PC-9 (cell line): ENCODE measurements at regions not wholly inside any gene's neighbourhood (a gene's known extent, or its start where the extent isn't known, plus 50 kb on each side); places are given as distances from the start of the nearest gene placed in this dataset.

Experiments
- EZH2 ChIP-seq: fragments of 200-600 bp; sonication (generic); IDR thresholded peaks from 2 replicates; pipeline ENCODE4 v1.8.0; 2017; ENCODE audit warnings: antibody characterized with exemption, low read depth
- TF ChIP-seq, protein P1 (sequence below): fragments of 200-600 bp; sonication (generic); conservative IDR thresholded peaks from 2 replicates; pipeline ENCODE4 v1.6.1; 2017; ENCODE audit warnings: mixed run types, antibody characterized with exemption, mild to moderate bottlenecking, moderate library complexity

DNA sequence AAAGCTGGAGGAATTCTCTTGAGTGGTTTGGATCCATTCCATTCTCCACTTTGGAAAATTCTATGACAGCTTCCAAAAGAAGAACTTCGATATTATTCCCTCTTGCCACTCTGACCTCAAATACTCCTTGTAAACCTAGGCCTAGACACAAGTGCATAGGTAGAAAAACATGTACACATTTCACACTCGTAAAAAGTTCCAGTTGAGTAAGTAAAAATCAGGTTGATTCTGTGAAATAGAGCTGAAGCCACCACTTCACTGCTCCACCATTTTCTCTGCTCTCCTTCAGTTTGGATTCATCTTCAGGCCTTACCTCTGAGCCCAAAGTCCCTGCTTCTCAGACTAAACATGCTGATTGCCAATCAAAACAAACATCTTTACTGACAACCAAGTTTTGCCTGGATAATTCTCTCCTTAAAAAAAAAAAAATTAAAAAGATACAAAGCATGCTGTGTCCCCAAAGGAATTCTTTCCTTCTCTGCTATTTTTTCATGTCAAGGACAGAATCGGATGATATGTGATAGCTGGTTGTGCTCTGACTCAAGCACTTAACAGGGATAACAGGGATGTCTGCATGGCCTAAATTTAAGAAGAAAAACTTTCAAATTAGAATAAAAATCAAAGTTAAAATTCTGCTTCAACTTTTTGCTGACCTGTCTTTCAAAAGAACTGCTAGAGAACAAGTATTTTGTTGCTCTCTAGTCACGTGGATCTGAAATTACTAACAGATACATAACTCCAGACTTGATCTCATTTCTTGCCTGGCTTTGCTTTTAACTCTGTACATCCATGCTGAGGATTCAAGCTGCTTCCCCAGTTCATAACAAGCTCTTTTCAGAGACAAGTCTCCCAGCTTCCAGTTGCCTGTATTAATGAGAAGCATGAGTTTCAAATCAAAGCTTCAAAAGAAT, 420.9 kb upstream of the INTU start:
- TF ChIP-seq, protein P1, sequence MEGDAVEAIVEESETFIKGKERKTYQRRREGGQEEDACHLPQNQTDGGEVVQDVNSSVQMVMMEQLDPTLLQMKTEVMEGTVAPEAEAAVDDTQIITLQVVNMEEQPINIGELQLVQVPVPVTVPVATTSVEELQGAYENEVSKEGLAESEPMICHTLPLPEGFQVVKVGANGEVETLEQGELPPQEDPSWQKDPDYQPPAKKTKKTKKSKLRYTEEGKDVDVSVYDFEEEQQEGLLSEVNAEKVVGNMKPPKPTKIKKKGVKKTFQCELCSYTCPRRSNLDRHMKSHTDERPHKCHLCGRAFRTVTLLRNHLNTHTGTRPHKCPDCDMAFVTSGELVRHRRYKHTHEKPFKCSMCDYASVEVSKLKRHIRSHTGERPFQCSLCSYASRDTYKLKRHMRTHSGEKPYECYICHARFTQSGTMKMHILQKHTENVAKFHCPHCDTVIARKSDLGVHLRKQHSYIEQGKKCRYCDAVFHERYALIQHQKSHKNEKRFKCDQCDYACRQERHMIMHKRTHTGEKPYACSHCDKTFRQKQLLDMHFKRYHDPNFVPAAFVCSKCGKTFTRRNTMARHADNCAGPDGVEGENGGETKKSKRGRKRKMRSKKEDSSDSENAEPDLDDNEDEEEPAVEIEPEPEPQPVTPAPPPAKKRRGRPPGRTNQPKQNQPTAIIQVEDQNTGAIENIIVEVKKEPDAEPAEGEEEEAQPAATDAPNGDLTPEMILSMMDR: no peak
- no peak for TF ChIP-seq EZH2
